Body of pancreas (tissue), 4 donors: ENCODE measurements at regions not wholly inside any gene's neighbourhood (a gene's known extent, or its start where the extent isn't known, plus 50 kb on each side); places are given as distances from the start of the nearest gene placed in this dataset.

Experiments
- POLR2A ChIP-seq, 3 donors: fragments of 450-650 bp; IDR thresholded peaks; one replicate each; pipeline ENCODE4 v1.6.1; 2016; ENCODE audit warnings: antibody characterized with exemption in 3 of 3, mild to moderate bottlenecking in 2 of 3
- TF ChIP-seq, protein P1 (sequence below), 7 experiments: fragments of 450-650 bp in 4 of 7; fragments of 200-600 bp in 3 of 7; sonication (generic) in 3 of 7; IDR thresholded peaks; one replicate each; pipeline ENCODE4 v1.5.1; 2016 to 2019; ENCODE audit warnings: antibody characterized with exemption in 7 of 7

GRCh38 chr12:30806989-30807694 lies 52.4 kb upstream of the CAPRIN2 start:
- TF ChIP-seq, protein P1, sequence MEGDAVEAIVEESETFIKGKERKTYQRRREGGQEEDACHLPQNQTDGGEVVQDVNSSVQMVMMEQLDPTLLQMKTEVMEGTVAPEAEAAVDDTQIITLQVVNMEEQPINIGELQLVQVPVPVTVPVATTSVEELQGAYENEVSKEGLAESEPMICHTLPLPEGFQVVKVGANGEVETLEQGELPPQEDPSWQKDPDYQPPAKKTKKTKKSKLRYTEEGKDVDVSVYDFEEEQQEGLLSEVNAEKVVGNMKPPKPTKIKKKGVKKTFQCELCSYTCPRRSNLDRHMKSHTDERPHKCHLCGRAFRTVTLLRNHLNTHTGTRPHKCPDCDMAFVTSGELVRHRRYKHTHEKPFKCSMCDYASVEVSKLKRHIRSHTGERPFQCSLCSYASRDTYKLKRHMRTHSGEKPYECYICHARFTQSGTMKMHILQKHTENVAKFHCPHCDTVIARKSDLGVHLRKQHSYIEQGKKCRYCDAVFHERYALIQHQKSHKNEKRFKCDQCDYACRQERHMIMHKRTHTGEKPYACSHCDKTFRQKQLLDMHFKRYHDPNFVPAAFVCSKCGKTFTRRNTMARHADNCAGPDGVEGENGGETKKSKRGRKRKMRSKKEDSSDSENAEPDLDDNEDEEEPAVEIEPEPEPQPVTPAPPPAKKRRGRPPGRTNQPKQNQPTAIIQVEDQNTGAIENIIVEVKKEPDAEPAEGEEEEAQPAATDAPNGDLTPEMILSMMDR (IDR thresholded peaks at IDR 0.05) = peak; percentile 56 to 98 (median 92)
- TF ChIP-seq POLR2A (IDR thresholded peaks at IDR 0.05) = no peak
